PC-9 (cell line): ENCODE measurements at regions not wholly inside any gene's neighbourhood (a gene's known extent, or its start where the extent isn't known, plus 50 kb on each side); places are given as distances from the start of the nearest gene placed in this dataset.

Experiments used
- CTCF ChIP-seq: fragments of 200-600 bp; sonication (generic); conservative IDR thresholded peaks from 2 replicates; pipeline ENCODE4 v1.6.1; 2017; ENCODE audit warnings: mixed run types, antibody characterized with exemption, mild to moderate bottlenecking, moderate library complexity
- EZH2 ChIP-seq: fragments of 200-600 bp; sonication (generic); IDR thresholded peaks from 2 replicates; pipeline ENCODE4 v1.8.0; 2017; ENCODE audit warnings: antibody characterized with exemption, low read depth

DNA sequence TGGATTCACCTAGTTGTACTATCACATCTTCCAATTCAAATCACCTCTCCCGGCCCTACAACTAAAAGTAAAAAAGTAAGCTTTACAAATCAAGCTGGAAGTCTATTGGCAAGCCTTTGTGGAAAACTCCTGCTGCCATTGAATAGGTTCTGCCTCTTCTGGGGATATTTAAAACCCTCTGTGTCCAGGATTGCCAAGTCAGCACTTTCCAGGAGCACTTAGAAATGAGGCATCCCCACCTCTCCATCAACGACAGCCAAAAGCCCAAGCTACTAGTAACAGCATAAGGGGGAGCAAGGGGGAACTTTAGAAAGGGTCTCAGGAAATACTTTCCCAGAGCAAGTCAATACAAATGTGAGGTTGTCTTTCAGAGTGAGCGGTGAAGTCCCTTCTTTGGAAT is 85.0 kb upstream of the OBI1 start:
- no peak for TF ChIP-seq CTCF
- TF ChIP-seq EZH2: no peak
